Activated CD8-positive, alpha-beta T cell treated with anti-CD3 and anti-CD28 coated beads for 36 hours (primary cell): ENCODE measurements at regions not wholly inside any gene's neighbourhood (a gene's known extent, or its start where the extent isn't known, plus 50 kb on each side); places are given as distances from the start of the nearest gene placed in this dataset.
"Not testable (repeated sequence)": the region's sequence is repeated elsewhere in the genome, so short reads cannot be mapped to it uniquely, and the experiment has no call there.

Experiments used
- ATAC-seq: fragments of 200-7000 bp; cut with Tn5 transposase; one replicate; pipeline ENCODE4 v1.10.0; 2021; ENCODE audit warnings: mild to moderate bottlenecking, moderate library complexity
- CTCF ChIA-PET: fragments of 350-600 bp; sonication (Branson Sonifier 250); formaldehyde crosslinking; loops from one replicate; lab custom pipeline; 2021; ENCODE audit warnings: antibody characterized with exemption; lab: Charles Lee
- POLR2A ChIA-PET: fragments of 350-600 bp; sonication (Branson Sonifier 250); formaldehyde crosslinking; loops from one replicate; lab custom pipeline; 2021; ENCODE audit warnings: antibody characterized with exemption; lab: Charles Lee
- DNase-seq: peaks from one replicate; pipeline ENCODE4 v3.0.0-alpha.2; 2020
- H3K27ac Mint-ChIP-seq: one replicate; pipeline ENCODE4 v1.8.0; 2021; ENCODE audit warnings: mild to moderate bottlenecking, mixed read lengths
- H3K27me3 Mint-ChIP-seq: one replicate; pipeline ENCODE4 v1.8.0; 2021; ENCODE audit warnings: mixed read lengths
- H3K36me3 Mint-ChIP-seq: one replicate; pipeline ENCODE4 v1.8.0; 2021; ENCODE audit warnings: low read depth, mixed read lengths
- H3K4me1 Mint-ChIP-seq: one replicate; pipeline ENCODE4 v1.8.0; 2021; ENCODE audit warnings: low read depth, mixed read lengths
- H3K4me3 Mint-ChIP-seq: one replicate; pipeline ENCODE4 v1.8.0; 2021; ENCODE audit warnings: mild to moderate bottlenecking, moderate library complexity, mixed read lengths
- H3K9me3 Mint-ChIP-seq: one replicate; pipeline ENCODE4 v1.8.0; 2021; ENCODE audit warnings: mixed read lengths
- CTCF ChIP-seq: fragments of 200-600 bp; IDR thresholded peaks from one replicate; pipeline ENCODE4 v1.8.0; 2022; ENCODE audit warnings: antibody characterized with exemption, mild to moderate bottlenecking
- intact Hi-C: fragments of 100-400 bp; cut with micrococcal nuclease; formaldehyde crosslinking; loops from one replicate; pipeline ENCODE4 v1.10.0; 2022

GRCh38 chr13:34376483-34376882 lies 558.5 kb downstream of the RFC3 start:
- Mint-ChIP-seq H3K9me3 (no peaks in the 10 kb centered on the region), H3K4me1 (no peaks in the 10 kb centered on the region), H3K4me3 (no peak overlapping the region), H3K27ac (no peak overlapping the region), H3K27me3 (no peaks in the 10 kb centered on the region), H3K36me3 (no peaks in the 10 kb centered on the region)
- ChIA-PET POLR2A (no interaction called here), CTCF (no interaction called here)
- DNase-seq (no peak), ATAC-seq (no peak)
- intact Hi-C loops: no loop called here
- no peak for TF ChIP-seq CTCF

GRCh38 chr13:34381228-34381627 lies 560.8 kb upstream of the NBEA start:
- ATAC-seq (no peak), DNase-seq (no peak)
- no peaks in the 10 kb centered on the region for H3K36me3 Mint-ChIP-seq
- no peak overlapping the region for H3K27ac Mint-ChIP-seq
- no peaks in the 10 kb centered on the region for H3K27me3 Mint-ChIP-seq
- no peak for TF ChIP-seq CTCF
- intact Hi-C loops: no loop called here
- CTCF ChIA-PET: no interaction called here
- POLR2A ChIA-PET: no interaction called here
- H3K4me1 Mint-ChIP-seq: no peaks in the 10 kb centered on the region
- H3K4me3 Mint-ChIP-seq: no peak overlapping the region
- no peaks in the 10 kb centered on the region for H3K9me3 Mint-ChIP-seq

- no peaks in the 10 kb centered on the region for H3K36me3 Mint-ChIP-seq
- H3K4me3 Mint-ChIP-seq: no peak overlapping the region
- no peaks in the 10 kb centered on the region for H3K27me3 Mint-ChIP-seq
- no peak for ATAC-seq
- intact Hi-C loops: no loop called here
- H3K9me3 Mint-ChIP-seq: peaks cover under 1% of the 10 kb centered on the region
- ChIA-PET POLR2A (no interaction called here), CTCF (no interaction called here)
- TF ChIP-seq CTCF: no peak
- H3K4me1 Mint-ChIP-seq: no peaks in the 10 kb centered on the region
- H3K27ac Mint-ChIP-seq: no peak overlapping the region
- DNase-seq: no peak
Observed at GRCh38 chr13:34383728-34384127, 558.3 kb upstream of the NBEA start.

- H3K27me3 Mint-ChIP-seq, ATAC-seq, intact Hi-C loops, CTCF ChIA-PET, H3K9me3 Mint-ChIP-seq, H3K27ac Mint-ChIP-seq, H3K4me1 Mint-ChIP-seq, POLR2A ChIA-PET, H3K36me3 Mint-ChIP-seq, H3K4me3 Mint-ChIP-seq, DNase-seq: not testable (repeated sequence)
Observed at GRCh38 chr13:34386229-34386628, 555.8 kb upstream of the NBEA start.

- Mint-ChIP-seq H3K9me3 (peaks cover 11% of the 10 kb centered on the region), H3K36me3 (no peaks in the 10 kb centered on the region), H3K27me3 (no peaks in the 10 kb centered on the region), H3K27ac (no peak overlapping the region), H3K4me3 (no peak overlapping the region), H3K4me1 (no peaks in the 10 kb centered on the region)
- no peak for DNase-seq
- POLR2A ChIA-PET: no interaction called here
- no peak for TF ChIP-seq CTCF
- intact Hi-C loops: no loop called here
- CTCF ChIA-PET: no interaction called here
- ATAC-seq: no peak
Observed at GRCh38 chr13:34391076-34391475, 551.0 kb upstream of the NBEA start.

- ATAC-seq (no peak), DNase-seq (no peak)
- Mint-ChIP-seq H3K27ac (no peak overlapping the region), H3K27me3 (no peaks in the 10 kb centered on the region), H3K4me1 (no peaks in the 10 kb centered on the region), H3K36me3 (no peaks in the 10 kb centered on the region), H3K9me3 (peaks cover 8% of the 10 kb centered on the region), H3K4me3 (no peak overlapping the region)
- intact Hi-C loops: no loop called here
- TF ChIP-seq CTCF: no peak
- ChIA-PET POLR2A (no interaction called here), CTCF (interaction anchor here (0.6 to 1.2 kb wide), 2 partner anchors 9 to 334 kb away, joined by 3 to 4 read pairs; no protein-coding TSS in a partner anchor)
Observed at GRCh38 chr13:34401696-34402095, 540.4 kb upstream of the NBEA start.
